ENCODE measurements at regions not wholly inside any gene's neighbourhood (a gene's known extent, or its start where the extent isn't known, plus 50 kb on each side); places are given as distances from the start of the nearest gene placed in this dataset.

DNA sequence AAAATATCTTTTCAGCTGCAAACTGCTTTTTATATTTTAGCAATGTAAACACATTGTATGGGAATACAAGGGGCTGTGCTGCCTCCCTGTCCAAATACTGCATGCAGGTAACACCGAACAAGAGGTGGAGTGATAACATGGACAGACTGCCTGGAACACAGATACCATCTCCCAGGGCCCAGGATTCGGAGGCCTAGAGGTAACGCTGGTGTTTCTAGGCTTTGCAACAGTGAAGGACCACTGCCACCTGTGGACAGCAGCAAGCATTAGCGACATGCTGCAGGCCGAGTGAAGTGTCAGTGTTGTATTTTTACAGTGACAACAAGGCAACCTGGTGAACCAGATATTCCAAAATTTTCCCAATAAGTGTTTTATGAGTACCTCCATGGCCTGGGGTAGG, 379.1 kb downstream of the DMRT2 start:
- no peak for TF ChIP-seq GATA3 (IDR thresholded peaks at IDR 0.05; ENCODE audit: low read depth, low read length)
- TF ChIP-seq GATA2 (IDR thresholded peaks at IDR 0.05; ENCODE audit: low read depth, low read length) = no peak

DNA sequence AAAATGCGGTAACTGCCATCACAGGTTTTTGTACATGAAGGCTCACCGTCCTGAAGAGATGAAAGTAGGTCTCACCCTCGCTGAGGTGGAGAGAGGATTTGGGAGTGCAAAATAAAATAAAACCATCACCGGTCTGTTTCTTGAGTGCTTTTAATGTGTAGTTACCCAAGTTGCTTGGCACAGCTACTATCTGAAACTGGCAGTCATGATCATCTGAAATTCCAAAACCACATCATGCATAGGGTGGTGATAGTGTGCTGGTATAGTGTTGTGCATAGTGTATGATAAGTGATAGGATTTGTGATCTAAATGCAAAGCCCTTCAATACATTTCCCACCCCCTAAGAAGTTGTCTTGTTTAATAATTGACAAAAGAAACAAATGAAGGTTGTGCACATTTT, 381.3 kb downstream of the DMRT2 start:
- TF ChIP-seq GATA2 (IDR thresholded peaks at IDR 0.05; ENCODE audit: low read depth, low read length) (no peak), GATA3 (IDR thresholded peaks at IDR 0.05; ENCODE audit: low read depth, low read length) (no peak)

DNA sequence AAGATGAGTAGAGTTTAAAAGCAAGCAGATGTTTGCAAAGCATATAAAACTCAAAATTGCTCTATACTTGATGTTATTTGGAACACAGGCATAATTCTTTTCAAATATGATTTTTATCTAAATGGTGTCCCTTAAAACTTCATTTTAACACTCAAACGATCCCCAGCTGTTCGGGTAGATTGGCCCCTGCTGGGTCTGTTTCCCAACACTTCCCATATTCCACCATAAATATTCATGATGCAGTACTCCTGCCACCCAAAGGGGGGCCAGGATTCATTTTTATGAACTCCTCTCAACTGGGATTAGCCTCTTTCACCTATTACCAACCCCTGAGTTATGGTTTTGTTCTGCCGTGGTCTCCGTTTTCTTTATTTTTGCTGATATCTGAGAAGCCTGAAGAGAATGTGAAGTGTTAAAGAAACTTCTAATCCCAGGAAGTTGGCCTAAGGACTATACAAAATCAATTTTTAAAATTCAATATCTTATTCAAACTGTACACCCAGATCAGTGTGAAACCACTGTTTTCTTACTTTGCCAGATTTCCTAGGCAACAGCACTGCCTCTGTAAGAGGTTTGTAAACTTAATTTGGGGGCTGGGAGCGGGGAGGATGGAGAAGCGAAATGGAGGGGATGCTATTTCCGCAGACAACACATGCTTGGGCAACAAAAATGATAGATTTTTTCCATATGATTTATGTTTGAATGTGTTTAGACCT, 384.1 kb downstream of the DMRT2 start:
- TF ChIP-seq GATA3 (IDR thresholded peaks at IDR 0.05; ENCODE audit: low read depth, low read length) = no peak
- no peak for TF ChIP-seq GATA2 (IDR thresholded peaks at IDR 0.05; ENCODE audit: low read depth, low read length)

DNA sequence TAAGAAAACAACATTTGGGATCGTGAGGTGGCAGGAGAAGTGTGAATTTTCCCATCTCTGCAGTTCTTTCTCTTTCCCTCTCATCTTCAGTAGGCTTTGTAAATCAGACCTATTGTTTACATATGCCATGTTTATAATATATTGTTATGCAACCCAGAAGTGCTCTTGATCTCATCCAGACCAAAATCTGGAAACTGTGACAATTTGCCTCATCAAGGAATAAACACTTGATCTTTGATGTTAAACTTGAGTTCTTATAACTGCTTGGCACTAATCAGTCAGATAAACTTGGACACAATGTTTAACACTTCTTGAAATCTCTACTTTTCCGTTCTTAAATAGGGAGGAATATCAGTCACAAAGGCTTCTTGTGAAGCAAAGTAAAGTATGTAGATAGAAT, 384.7 kb downstream of the DMRT2 start:
- TF ChIP-seq GATA2 (IDR thresholded peaks at IDR 0.05; ENCODE audit: low read depth, low read length) (no peak), GATA3 (IDR thresholded peaks at IDR 0.05; ENCODE audit: low read depth, low read length) (no peak)

DNA sequence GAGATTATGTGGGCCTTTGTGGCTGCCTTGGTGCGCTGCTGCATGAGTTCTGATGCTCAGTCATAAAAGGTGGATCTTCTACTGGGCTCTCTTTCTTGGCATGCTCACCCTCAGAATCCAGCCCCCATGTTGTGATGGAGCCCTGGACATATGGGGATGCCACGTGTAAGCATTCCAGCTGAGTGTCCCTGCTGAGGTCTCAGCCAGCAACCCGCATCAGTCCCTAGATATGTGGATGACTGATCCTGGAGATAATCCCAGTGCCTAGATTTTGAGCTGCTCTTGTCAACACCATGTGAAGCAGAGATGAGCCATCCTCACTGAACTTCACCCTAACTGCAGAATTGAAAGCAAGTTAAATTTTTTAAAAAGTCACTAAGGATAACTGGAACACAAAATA, 390.1 kb downstream of the DMRT2 start:
- TF ChIP-seq GATA3 (IDR thresholded peaks at IDR 0.05; ENCODE audit: low read depth, low read length) (no peak), GATA2 (IDR thresholded peaks at IDR 0.05; ENCODE audit: low read depth, low read length) (no peak)

DNA sequence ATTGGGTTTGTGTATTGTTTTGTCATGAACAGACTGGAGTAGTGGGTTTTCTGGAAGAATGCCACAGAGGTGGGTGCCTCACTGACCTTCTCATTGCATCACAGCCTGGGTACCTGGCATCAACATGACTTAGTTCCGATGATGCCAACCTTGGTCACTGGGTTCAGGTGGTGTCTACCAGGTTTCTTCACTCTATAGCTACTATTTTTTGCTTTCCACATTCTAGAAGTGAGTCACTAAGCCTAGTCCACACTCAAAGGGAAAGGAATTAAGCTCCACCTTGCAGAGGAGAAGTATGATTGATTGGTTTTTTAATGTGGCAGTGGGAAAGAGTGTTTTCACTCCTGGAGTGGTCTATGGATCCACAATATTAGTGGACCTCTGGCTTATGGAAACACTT, 391.9 kb downstream of the DMRT2 start:
- TF ChIP-seq GATA3 (IDR thresholded peaks at IDR 0.05; ENCODE audit: low read depth, low read length) (no peak), GATA2 (IDR thresholded peaks at IDR 0.05; ENCODE audit: low read depth, low read length) (no peak)

DNA sequence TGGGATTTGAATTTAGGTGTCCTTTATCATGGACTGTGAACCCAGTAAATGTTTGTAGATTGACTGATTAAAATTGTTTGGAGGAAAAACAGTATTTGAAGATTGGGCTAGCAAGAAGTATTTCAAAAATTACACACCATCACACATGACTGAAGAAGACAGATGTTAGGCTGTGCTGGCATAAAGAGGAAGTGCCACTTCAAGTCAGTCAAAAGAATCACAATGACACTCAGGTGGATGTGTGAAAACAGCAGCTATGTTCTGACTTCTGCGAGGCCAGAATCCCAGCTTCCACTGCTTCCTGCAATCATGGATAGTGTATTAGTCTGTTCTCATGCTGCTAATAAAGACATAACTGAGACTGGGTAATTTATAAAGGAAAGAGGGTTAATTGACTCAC, 393.3 kb downstream of the DMRT2 start:
- TF ChIP-seq GATA2 (IDR thresholded peaks at IDR 0.05; ENCODE audit: low read depth, low read length) (no peak), GATA3 (IDR thresholded peaks at IDR 0.05; ENCODE audit: low read depth, low read length) (no peak)

DNA sequence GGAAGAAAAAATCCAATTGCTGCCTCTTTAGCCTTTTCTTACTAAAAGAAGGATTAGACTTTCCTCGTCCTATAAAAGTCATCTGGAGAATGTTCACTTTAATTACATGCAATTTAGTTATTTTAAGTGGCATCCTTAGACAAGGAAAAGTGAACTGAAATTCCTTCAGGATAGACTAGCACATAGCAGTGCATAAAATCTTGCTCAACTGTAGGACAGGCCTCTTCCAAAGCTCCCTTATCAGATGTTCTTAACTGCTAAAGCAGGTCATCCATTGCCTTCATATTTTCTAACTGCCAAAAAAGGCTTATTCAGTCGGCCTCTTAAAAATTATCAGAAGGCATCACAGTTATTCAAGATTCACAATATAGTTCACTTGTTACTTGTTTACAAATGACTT, 396.5 kb downstream of the DMRT2 start:
- TF ChIP-seq GATA2 (IDR thresholded peaks at IDR 0.05; ENCODE audit: low read depth, low read length) (no peak), GATA3 (IDR thresholded peaks at IDR 0.05; ENCODE audit: low read depth, low read length) (no peak)

DNA sequence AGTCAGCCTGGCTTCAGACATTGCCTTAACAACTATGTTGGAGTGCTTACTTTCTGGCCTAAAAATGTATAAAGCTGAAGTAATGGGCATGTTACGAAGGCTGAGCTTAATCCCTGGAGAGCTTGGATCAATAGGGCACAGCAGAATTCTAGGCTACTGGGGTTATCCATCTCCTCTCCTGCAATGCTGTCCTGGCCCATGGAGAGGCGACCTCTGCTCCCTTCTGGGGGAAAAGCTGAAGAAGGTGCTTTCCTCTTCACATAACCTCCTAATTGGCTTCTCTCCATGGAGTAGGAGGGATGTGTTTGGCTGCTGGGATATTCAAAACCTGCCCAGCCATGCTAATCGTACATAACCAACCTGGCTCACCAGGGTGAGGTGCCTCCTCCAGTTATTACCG, 403.5 kb downstream of the DMRT2 start:
- no peak for TF ChIP-seq GATA2 (IDR thresholded peaks at IDR 0.05; ENCODE audit: low read depth, low read length)
- TF ChIP-seq GATA3 (IDR thresholded peaks at IDR 0.05; ENCODE audit: low read depth, low read length) = no peak

DNA sequence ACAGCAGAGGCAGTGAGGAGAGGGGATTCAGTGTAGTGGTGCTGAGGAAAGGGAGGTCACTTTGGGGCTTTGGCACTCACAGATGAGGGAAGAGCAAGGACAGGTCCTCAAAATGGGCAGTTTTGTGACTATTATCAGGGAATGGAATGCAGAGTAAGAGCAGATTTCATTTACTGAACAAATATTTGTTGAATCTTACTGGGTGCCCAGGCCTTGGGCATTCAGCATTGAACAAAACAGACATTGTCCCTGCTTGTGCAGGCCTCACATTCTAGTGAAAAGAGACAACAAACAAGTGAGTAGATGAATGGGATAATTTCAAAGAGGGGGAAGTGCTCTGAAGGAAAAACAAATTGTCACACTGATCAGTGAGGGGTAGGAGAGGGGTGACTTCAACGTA, 404.1 kb downstream of the DMRT2 start:
- TF ChIP-seq GATA2 (IDR thresholded peaks at IDR 0.05; ENCODE audit: low read depth, low read length) = no peak
- TF ChIP-seq GATA3 (IDR thresholded peaks at IDR 0.05; ENCODE audit: low read depth, low read length) = no peak

DNA sequence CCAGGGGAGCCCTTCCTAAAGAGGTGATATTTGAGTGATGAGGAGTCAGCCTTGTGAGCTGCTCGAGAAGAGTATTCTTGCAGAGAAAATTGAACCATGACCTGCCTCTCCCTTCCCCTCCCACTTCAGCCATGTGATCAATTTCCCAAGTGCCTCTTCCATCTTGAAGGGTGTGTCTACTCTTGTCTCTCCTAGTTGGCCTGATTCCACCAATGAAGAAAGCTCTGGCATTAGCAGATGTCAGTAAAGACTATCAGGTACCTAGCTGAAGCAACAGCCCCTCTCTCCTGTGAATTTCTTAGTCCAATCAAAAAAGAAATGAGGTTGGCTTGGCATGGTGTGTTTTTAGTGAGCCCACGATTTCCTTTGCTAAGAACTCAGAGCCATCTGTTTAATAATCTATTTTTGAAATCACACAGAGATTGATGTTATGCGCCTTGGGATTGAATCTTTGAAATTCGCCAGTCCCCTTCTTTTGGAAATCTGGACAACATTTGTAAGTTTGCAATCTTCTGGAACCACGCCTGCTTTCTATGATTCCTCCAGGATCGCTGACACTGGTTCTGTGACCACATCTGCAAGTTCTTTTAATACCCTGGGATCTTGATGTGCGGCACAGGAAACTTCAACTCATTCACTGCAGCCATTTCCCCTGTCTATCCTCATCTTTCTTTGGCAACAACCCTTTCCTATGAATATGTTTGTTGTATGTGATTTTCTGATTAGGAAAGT, 404.6 kb downstream of the DMRT2 start:
- TF ChIP-seq GATA3 (IDR thresholded peaks at IDR 0.05; ENCODE audit: low read depth, low read length) = no peak
- TF ChIP-seq GATA2 (IDR thresholded peaks at IDR 0.05; ENCODE audit: low read depth, low read length) = no peak

DNA sequence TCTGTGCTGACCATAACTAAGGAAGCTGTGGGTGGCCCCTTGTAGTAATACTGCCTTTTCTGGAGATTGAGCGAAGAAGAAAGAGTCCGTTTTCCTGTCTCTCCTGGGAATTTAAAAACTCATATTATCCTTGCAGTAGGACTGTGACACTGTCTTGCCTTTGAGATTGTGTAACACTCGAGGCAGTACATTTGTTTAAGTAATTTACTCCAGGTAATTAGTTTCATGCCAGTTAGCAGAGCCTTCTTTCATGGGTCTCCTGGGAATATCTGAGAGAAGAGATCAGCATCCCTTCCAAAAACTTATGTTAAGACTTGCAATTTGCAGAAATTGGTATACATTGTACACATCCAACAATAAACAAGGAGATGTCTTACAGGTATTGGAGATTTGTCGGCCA, 405.6 kb downstream of the DMRT2 start:
- no peak for TF ChIP-seq GATA2 (IDR thresholded peaks at IDR 0.05; ENCODE audit: low read depth, low read length)
- TF ChIP-seq GATA3 (IDR thresholded peaks at IDR 0.05; ENCODE audit: low read depth, low read length) = no peak

DNA sequence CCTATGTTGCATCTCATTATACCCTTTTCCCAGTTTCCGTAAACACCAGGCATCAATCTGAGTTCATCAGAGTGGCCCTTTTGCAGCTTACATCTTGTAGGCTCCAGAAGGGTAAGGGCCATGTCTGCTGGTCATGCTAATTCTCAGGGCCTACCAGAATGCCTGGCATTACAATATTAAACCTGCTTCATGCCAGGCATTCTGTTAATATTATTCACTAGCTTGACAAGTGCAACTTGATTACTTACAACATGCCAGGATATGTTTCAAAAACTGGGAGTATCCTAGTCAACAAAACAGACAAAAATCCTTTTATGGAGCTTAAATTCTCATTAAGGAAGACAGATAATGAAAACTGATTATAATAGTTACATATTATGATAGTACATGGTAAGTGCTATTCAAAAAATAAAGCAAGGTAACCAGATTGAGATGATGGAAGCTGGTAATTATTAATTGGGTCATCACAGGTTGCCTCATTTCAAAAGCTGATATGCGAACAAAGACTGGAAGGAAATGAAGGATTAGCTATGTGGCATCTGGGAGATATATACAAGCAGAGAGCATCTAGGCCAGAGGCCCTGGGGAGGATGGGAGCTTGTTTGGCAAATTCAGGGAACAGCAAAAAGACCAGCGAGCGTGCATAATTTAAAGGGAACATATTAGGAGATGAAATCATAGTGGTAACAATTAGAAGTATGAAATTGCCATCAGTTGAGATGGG, 406.3 kb downstream of the DMRT2 start:
- no peak for TF ChIP-seq GATA3 (IDR thresholded peaks at IDR 0.05; ENCODE audit: low read depth, low read length)
- TF ChIP-seq GATA2 (IDR thresholded peaks at IDR 0.05; ENCODE audit: low read depth, low read length) = no peak

DNA sequence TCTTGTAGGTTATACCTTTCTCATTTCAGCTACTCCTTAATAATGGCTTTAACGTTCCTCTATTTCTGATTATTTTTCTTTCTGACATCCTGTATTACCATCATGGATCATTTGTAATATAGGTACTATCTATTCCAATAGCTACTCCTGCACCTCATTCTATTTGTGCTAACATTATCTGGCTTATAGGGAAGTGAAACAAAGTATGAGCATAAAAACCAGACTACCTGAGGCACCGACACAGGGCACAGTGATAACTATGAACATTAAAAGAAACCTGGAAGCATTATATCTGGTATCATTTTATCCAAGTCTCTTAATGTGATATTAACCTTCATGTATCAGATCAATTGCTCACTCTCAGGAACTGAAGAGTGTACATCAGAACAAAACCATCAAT, 407.3 kb downstream of the DMRT2 start:
- TF ChIP-seq GATA2 (IDR thresholded peaks at IDR 0.05; ENCODE audit: low read depth, low read length) (no peak), GATA3 (IDR thresholded peaks at IDR 0.05; ENCODE audit: low read depth, low read length) (no peak)

DNA sequence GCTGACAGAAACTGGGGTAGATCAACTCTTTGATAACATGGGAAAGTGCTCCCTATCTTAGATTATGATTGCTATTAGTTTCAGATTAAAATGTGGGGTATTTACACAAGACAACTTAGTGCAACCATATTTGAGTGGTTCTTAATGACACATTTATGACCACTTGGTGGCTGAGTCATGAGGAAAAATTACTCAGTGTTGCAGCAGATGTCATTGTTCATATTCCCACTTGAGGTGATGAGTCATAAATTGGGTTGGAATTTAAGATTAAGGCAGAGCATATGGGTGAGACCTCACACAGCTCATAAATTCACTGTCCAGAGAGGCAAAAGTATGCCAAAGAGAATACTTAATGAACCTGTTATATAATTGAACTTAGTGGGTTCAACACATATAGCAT, 408.3 kb downstream of the DMRT2 start:
- TF ChIP-seq GATA2 (IDR thresholded peaks at IDR 0.05; ENCODE audit: low read depth, low read length) (no peak), GATA3 (IDR thresholded peaks at IDR 0.05; ENCODE audit: low read depth, low read length) (no peak)
